Tibial nerve (tissue), 4 donors: ENCODE measurements at regions not wholly inside any gene's neighbourhood (a gene's known extent, or its start where the extent isn't known, plus 50 kb on each side); places are given as distances from the start of the nearest gene placed in this dataset.

Experiments used
- EP300 ChIP-seq, 2 donors: sonication (generic); formaldehyde crosslinking; IDR thresholded peaks; one replicate each; pipeline ENCODE4 v1.6.1; 2017; ENCODE audit warnings: antibody characterized with exemption in 2 of 2, mild to moderate bottlenecking in 1 of 2
- POLR2A ChIP-seq, 2 donors: fragments of 450-650 bp; IDR thresholded peaks; one replicate each; pipeline ENCODE4 v1.6.1; 2017; ENCODE audit warnings: antibody characterized with exemption in 2 of 2, mild to moderate bottlenecking in 2 of 2, moderate library complexity in 2 of 2
- TF ChIP-seq, protein P1 (sequence below), 5 experiments: fragments of 200-600 bp in 3 of 5; fragments of 450-650 bp in 2 of 5; sonication (generic) in 3 of 5; IDR thresholded peaks; one replicate each; pipeline ENCODE4 v1.5.1; 2016 to 2019; ENCODE audit warnings: antibody characterized with exemption in 5 of 5, mild to moderate bottlenecking in 3 of 5, moderate library complexity in 2 of 5

DNA sequence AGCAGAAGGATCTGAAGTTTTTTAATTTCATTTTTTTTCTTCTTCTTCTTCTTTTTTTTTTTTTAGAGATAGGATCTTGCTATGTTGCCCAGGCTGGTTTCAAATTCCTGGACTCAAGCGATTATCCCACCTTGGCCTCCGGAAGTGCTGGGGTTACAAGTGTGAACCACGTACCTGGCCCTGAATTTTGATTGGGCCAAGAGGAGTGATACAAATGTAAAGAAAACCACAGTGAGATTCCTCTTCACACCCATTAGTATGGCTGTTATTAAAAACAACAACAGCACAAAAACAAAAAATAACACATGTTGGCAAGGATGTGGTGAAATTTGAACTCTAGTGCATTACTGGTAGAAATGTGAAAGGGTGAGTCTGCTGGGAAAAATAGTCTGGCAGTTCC lies 79.1 kb downstream of the KLF4 start:
- TF ChIP-seq EP300 (IDR thresholded peaks at IDR 0.05) (no peak), POLR2A (IDR thresholded peaks at IDR 0.05) (no peak)
- TF ChIP-seq, protein P1, sequence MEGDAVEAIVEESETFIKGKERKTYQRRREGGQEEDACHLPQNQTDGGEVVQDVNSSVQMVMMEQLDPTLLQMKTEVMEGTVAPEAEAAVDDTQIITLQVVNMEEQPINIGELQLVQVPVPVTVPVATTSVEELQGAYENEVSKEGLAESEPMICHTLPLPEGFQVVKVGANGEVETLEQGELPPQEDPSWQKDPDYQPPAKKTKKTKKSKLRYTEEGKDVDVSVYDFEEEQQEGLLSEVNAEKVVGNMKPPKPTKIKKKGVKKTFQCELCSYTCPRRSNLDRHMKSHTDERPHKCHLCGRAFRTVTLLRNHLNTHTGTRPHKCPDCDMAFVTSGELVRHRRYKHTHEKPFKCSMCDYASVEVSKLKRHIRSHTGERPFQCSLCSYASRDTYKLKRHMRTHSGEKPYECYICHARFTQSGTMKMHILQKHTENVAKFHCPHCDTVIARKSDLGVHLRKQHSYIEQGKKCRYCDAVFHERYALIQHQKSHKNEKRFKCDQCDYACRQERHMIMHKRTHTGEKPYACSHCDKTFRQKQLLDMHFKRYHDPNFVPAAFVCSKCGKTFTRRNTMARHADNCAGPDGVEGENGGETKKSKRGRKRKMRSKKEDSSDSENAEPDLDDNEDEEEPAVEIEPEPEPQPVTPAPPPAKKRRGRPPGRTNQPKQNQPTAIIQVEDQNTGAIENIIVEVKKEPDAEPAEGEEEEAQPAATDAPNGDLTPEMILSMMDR (IDR thresholded peaks at IDR 0.05): no peak
